CD14-positive monocyte (primary cell): ENCODE measurements at regions not wholly inside any gene's neighbourhood (a gene's known extent, or its start where the extent isn't known, plus 50 kb on each side); places are given as distances from the start of the nearest gene placed in this dataset.

Source experiments
- DNase-seq, 3 donors: peaks; one replicate each; pipeline ENCODE4 v3.0.0-alpha.2; 2011 to 2022
- H2AFZ ChIP-seq: 2 replicates; pipeline ENCODE4 v1.6.0; 2012; ENCODE audit warnings: mild to moderate bottlenecking, low read depth, low read length, inconsistent platforms; ENCODE audit not compliant: insufficient read depth, poor library complexity, severe bottlenecking
- H3K27ac ChIP-seq, 2 donors: 1 replicate in 1 of 2; 2 replicates in 1 of 2; pipeline ENCODE4 v1.5.1; 2012 to 2013; ENCODE audit warnings: low read length in 2 of 2, control low read depth in 1 of 2, inconsistent platforms in 1 of 2, low read depth in 1 of 2, mild to moderate bottlenecking in 1 of 2
- H3K27me3 ChIP-seq, 2 donors: one replicate each; pipeline versions ENCODE4 v1.6.0 to v1.6.1; 2011 to 2013; ENCODE audit warnings: low read length in 2 of 2; ENCODE audit not compliant: control insufficient read depth in 2 of 2, insufficient read depth in 2 of 2
- H3K36me3 ChIP-seq, 2 donors: replicated peaks in 1 of 2; 1 replicate in 1 of 2; 2 replicates in 1 of 2; pipeline versions ENCODE4 v1.5.1 to v1.6.1; 2012 to 2013; ENCODE audit warnings: low read length in 2 of 2, control low read depth in 1 of 2, inconsistent platforms in 1 of 2, mild to moderate bottlenecking in 1 of 2; ENCODE audit not compliant: insufficient read depth in 2 of 2, control insufficient read depth in 1 of 2
- H3K4me1 ChIP-seq, 2 donors: 1 replicate in 1 of 2; 2 replicates in 1 of 2; pipeline versions ENCODE4 v1.5.1 to v1.6.1; 2012 to 2013; ENCODE audit warnings: low read length in 2 of 2, control low read depth in 1 of 2, inconsistent platforms in 1 of 2, mild to moderate bottlenecking in 1 of 2, moderate library complexity in 1 of 2; ENCODE audit not compliant: insufficient read depth in 2 of 2, control insufficient read depth in 1 of 2
- H3K4me2 ChIP-seq: replicated peaks from 2 replicates; pipeline ENCODE3; 2012; ENCODE audit warnings: low read length, moderate library complexity, mild to moderate bottlenecking; ENCODE audit not compliant: poor library complexity, severe bottlenecking; ENCODE audit errors: extremely low read depth
- H3K4me3 ChIP-seq, 3 experiments: fragments of 200-600 bp in 1 of 3; sonication (generic) in 1 of 3; replicated peaks in 1 of 3; 1 replicate in 2 of 3; 2 replicates in 1 of 3; pipeline ENCODE4 v1.5.1; 2011 to 2013; ENCODE audit warnings: low read length in 3 of 3, mild to moderate bottlenecking in 3 of 3, control low read depth in 2 of 3, low read depth in 2 of 3, inconsistent platforms in 1 of 3, moderate library complexity in 1 of 3
- H3K79me2 ChIP-seq: 2 replicates; pipeline ENCODE4 v1.6.0; 2012; ENCODE audit warnings: mild to moderate bottlenecking, control low read depth, inconsistent platforms, low read length, moderate library complexity; ENCODE audit not compliant: insufficient read depth
- H3K9ac ChIP-seq: 2 replicates; pipeline ENCODE4 v1.6.0; 2017; ENCODE audit warnings: low read length, mild to moderate bottlenecking; ENCODE audit not compliant: insufficient read depth, poor library complexity, severe bottlenecking
- H3K9me3 ChIP-seq, 2 donors: replicated peaks in 1 of 2; 1 replicate in 1 of 2; 2 replicates in 1 of 2; pipeline versions ENCODE4 v1.5.1 to v1.6.1; 2012 to 2013; ENCODE audit warnings: low read length in 2 of 2, control low read depth in 1 of 2; ENCODE audit not compliant: control insufficient read depth in 1 of 2, insufficient read depth in 1 of 2
- H4K20me1 ChIP-seq: 2 replicates; pipeline ENCODE4 v1.6.0; 2012; ENCODE audit warnings: mild to moderate bottlenecking, low read length, control low read depth, moderate library complexity; ENCODE audit not compliant: insufficient read depth
- H3K27ac Mint-ChIP-seq, 7 donors: one replicate each; pipeline ENCODE4 v1.8.0; 2020; ENCODE audit warnings: mild to moderate bottlenecking in 7 of 7, mixed read lengths in 7 of 7, moderate library complexity in 6 of 7, inconsistent platforms in 2 of 7
- H3K27me3 Mint-ChIP-seq, 3 donors: one replicate each; pipeline ENCODE4 v1.8.0; 2021 to 2022; ENCODE audit warnings: low read depth in 3 of 3, mild to moderate bottlenecking in 3 of 3, mixed read lengths in 3 of 3, moderate library complexity in 3 of 3, inconsistent platforms in 1 of 3
- H3K36me3 Mint-ChIP-seq, 2 donors: one replicate each; pipeline ENCODE4 v1.8.0; 2020; ENCODE audit warnings: mixed read lengths in 2 of 2, inconsistent platforms in 1 of 2, mild to moderate bottlenecking in 1 of 2
- H3K4me1 Mint-ChIP-seq: one replicate; pipeline ENCODE4 v1.8.0; 2020; ENCODE audit warnings: mild to moderate bottlenecking, mixed read lengths
- H3K4me3 Mint-ChIP-seq, 2 donors: one replicate each; pipeline ENCODE4 v1.8.0; 2020; ENCODE audit warnings: mild to moderate bottlenecking in 2 of 2, mixed read lengths in 2 of 2, moderate library complexity in 1 of 2
- H3K9me3 Mint-ChIP-seq, 7 donors: one replicate each; pipeline ENCODE4 v1.8.0; 2020 to 2022; ENCODE audit warnings: mixed read lengths in 7 of 7, mild to moderate bottlenecking in 6 of 7, moderate library complexity in 6 of 7, inconsistent platforms in 2 of 7
- CTCF ChIP-seq: fragments of 200-600 bp; IDR thresholded peaks from one replicate; pipeline ENCODE4 v1.8.0; 2022; ENCODE audit warnings: antibody characterized with exemption, mild to moderate bottlenecking
- WGBS: methylation state at CpG from one replicate; pipeline ENCODE4 v1.1.5; 2013; ENCODE audit warnings: missing lambda C conversion rate; ENCODE audit not compliant: insufficient coverage; 5-methylcytosine and 5-hydroxymethylcytosine counted together
- intact Hi-C, 2 donors: fragments of 100-400 bp; cut with micrococcal nuclease; formaldehyde crosslinking; loops; one replicate each; pipeline versions ENCODE4 v1.15.0 to v1.15.1; 2023

- intact Hi-C loops = no loop called here
- Histone ChIP-seq H3K9me3 (peaks cover 0 to under 1% of the 10 kb centered on the region in 2 donors), H2AFZ (no peak overlapping the region), H3K4me2 (no peak overlapping the region), H3K36me3 (no peaks in the 10 kb centered on the region), H3K4me3 (no peak overlapping the region), H3K4me1 (no peaks in the 10 kb centered on the region), H3K79me2 (no peaks in the 10 kb centered on the region), H3K27ac (no peak overlapping the region), H3K27me3 (no peaks in the 10 kb centered on the region), H4K20me1 (no peaks in the 10 kb centered on the region), H3K9ac (no peak overlapping the region)
- H3K27me3 Mint-ChIP-seq = peaks cover 4 to 8% (median 6%) of the 10 kb centered on the region in 3 donors
- no peak overlapping the region for H3K27ac Mint-ChIP-seq
- peaks cover 0 to 5% (median 1%) of the 10 kb centered on the region in 7 donors for H3K9me3 Mint-ChIP-seq
- H3K4me3 Mint-ChIP-seq = no peak overlapping the region
- DNase-seq = no peak
- no peak for TF ChIP-seq CTCF
- H3K36me3 Mint-ChIP-seq = no peaks in the 10 kb centered on the region
- no peaks in the 10 kb centered on the region for H3K4me1 Mint-ChIP-seq
- WGBS = 17% methylated on average over 1 of the region's 14 CpGs
Measured at GRCh38 chr17:65360961-65361552, 200.4 kb downstream of the AXIN2 start.

- no peak for DNase-seq
- H3K27me3 ChIP-seq = no peaks in the 10 kb centered on the region
Measured at GRCh38 chr17:65359016-65359415, 202.4 kb downstream of the AXIN2 start.

More at GRCh38 chr17:65359016-65359415, 202.4 kb downstream of the AXIN2 start:
- WGBS = 81% methylated on average over 3 of the region's 3 CpGs
- Histone ChIP-seq H4K20me1 (no peaks in the 10 kb centered on the region), H3K36me3 (no peaks in the 10 kb centered on the region), H3K4me3 (no peak overlapping the region), H2AFZ (no peak overlapping the region), H3K4me1 (no peaks in the 10 kb centered on the region), H3K4me2 (no peak overlapping the region), H3K79me2 (no peaks in the 10 kb centered on the region), H3K9ac (no peak overlapping the region), H3K27ac (no peak overlapping the region), H3K9me3 (no peaks in the 10 kb centered on the region)
- no peak for TF ChIP-seq CTCF
- Mint-ChIP-seq H3K36me3 (no peaks in the 10 kb centered on the region), H3K4me3 (no peak overlapping the region), H3K27me3 (peaks cover 5 to 11% (median 8%) of the 10 kb centered on the region in 3 donors), H3K4me1 (no peaks in the 10 kb centered on the region), H3K27ac (no peak overlapping the region), H3K9me3 (peaks cover 0 to 2% (median 0%) of the 10 kb centered on the region in 7 donors)
- intact Hi-C loops = no loop called here
